ENCODE measurements at regions not wholly inside any gene's neighbourhood (a gene's known extent, or its start where the extent isn't known, plus 50 kb on each side); places are given as distances from the start of the nearest gene placed in this dataset.

DNA sequence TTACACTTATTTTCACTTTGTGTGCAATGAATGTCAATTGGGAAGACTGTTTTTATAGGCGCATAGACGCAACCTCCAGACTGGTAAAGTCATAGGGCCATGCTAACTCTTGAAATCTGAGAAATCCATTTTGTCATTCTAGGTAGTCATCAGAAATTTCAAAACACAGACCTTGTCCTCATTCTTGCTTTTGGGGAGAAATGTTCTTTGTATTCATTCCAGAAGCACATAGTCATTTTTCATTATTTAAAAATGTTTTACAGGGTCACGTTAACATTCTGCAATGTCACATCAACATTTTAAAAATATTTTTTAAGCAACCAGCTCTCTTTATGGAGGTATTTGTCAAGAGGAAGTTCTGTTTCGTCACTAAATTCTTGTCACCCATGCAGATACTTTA, 898.4 kb downstream of the PDCD6IP start:
- DNase-seq, result no peak

DNA sequence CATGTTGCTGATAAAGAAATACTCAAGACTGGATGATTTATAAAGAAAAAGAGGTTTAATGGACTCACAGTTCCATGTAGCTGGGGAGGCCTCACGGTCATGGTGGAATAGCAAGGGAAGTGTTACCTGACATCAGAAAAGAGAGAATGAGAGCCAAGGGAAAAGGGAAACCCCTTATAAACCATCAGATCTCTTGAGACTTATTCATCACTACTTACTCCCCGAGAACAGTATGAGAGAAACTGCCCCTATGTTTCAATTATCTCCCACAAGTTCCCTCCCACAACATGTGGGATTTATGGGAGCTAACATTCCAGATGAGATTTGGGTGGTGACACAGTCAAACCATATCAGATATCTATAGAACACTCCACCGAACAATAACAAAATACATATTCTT, 904.6 kb downstream of the PDCD6IP start:
- DNase-seq, result no peak

DNA sequence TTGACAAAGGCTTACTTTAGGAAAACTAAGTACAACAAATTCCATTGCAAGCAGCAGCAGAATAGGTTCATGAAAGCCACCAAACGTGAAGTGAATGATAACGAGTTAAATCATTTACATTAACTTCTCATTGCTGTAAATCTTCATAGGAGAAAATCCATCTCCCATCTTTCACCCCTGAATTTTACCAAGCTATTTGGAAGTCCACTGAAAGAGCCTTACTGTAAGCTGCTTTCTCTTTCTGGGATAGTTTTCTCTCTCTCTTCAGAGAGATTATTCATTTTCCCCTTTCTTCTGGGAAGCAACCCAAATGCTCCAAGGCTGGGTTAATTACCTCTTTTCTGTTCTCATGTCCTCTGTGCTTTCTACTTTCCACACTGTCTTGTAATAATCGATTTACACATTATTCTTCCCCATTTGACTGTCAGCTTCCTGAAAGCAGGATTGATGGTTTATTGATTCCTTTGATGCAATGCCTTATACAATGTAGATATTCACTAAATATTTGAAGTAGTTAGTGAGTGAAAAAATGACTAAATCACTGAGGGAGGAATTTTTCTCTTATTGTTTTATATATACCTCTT, 914.3 kb upstream of the ARPP21 start:
- DNase-seq, result no peak

DNA sequence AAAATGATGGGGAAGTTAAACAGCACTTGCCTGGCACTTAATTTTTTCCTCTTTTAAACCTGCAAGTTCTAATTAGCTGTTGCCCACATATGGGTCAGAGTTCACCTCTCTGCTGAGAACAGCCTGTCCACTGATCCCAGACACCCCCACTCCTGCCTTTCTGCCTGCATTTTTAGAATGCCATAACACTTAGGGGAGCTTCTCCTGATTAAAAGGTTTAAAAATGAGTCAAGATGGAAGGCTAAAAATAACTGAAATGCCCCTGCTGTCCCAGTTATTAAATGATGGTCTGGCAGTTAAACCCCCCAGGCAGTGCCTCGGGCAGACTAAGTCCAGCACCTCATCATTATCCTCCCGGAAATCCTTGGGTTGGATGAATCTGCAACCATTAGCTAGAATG, 913.6 kb upstream of the ARPP21 start:
- DNase-seq, result peak; percentile 71

DNA sequence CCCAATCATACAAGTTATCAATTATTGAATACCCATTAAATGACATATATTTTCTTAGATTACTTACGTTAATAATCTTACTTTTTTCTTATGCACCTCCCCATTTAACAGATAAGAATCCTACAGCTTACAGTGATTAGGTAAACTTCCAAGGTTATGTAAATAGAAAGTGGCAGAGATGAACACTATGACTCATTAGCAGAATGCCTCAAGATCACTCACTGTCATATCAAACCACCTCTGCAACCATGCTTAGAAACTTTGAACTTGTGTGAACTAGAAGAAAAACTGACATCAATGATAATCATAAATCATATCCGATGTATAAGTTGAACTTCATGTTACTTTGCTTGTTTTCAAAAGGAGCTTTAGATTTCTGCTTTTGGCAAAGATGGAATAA, 911.6 kb upstream of the ARPP21 start:
- peak; percentile 81 for DNase-seq

DNA sequence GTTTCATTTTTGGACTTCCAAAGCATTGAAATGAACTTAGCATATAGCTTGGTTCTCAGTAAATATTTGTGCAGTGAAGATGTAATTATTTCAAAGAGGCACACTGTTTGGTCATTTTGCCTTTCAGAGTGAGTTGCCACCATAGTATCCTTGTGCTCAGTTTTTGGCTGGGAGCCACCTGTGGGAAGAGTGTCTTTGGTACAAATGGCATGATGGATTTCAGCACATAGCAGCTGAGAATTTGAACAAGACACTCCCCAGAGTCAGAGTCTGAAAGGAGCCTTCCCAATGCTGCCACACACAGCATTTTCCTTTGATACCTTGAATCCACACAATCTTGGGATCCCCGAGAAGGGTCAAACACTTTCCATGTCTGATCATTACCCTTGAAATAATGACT, 897.2 kb upstream of the ARPP21 start:
- DNase-seq, result no peak

DNA sequence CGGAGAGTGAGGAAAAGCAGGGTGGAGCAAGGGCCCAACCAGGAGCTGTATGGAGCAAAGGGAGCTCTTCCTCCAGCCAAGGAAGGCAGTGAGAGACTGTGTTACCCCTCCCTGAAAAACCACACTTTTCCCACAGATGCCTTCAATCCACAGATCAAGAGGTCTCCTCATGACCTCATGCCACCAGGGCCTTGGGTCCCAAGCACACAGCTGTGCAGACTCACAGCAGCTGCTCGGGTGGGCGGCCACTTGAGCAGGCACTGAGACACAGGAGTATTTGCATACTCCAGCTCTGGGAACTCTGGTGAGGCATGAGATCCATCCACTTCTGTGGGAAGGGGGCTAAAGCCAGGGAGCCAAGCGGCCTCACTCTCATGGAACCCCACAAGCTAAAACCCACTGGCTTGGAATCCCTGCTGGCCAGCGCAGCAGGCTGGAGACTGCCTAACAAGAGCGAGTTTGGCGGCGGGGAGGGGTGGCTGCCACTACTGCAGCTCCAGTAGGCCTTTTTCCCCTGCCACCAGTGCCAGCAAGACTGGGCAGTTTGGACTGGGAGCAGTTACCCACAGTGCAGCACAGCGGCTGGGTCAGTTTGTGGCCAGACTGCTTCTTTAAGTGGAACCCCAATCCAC, 880.6 kb upstream of the ARPP21 start:
- DNase-seq, result no peak

DNA sequence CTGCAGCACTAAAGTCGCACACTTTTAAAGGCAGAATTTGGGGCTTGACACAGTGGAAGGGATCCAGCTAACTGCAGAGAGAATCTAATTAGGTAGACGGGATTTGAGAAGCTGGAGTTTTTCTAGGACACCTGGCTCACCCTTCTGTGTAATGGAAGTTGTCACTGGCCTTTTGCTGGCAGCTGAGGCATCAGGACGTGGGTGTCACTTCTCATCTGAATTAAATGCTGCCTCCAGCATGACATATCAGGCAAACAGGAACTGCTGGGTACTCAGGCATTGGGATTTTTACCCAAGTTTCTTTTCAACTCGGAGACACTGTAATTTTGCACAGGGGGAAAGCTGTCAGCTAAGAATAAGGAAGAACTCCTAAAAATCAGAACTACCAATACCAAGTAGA, 861.9 kb upstream of the ARPP21 start:
- no peak for DNase-seq

DNA sequence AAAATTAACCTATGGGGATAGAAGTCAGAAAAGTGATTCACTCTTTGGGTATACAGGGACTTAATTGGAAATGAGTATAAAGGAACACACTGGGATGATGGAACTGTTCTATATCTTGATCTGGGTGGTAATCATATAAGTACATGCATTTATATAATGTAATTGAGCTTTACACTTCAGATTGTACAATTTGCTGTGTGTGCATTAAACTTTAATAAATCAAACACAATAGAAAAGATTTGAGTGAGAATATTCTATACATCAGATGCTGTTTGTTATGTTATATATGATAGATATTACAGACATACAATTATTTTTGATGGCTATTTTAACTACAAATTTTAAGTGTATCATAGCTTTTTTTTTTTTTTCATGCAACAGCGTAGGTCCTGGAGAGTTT, 860.2 kb upstream of the ARPP21 start:
- no peak for DNase-seq

DNA sequence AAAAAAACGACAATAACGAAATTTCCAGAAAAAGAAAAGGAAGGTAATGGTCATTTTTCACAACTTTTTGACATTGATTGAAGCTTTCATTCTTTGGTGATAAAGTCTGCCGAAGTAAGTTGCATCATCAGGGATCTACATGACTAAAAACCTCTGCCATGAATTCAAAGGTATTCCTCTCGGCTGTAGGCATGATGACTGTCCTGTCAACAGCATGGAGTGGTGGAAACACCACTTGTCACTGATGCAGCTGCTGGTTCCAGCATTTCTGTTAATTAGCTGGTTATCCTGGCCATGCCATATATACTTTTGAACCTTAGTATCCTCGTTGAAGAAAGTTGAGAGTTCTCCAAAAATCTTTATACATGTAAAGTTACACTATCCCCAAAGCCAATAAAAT, 859.0 kb upstream of the ARPP21 start:
- no peak for DNase-seq

DNA sequence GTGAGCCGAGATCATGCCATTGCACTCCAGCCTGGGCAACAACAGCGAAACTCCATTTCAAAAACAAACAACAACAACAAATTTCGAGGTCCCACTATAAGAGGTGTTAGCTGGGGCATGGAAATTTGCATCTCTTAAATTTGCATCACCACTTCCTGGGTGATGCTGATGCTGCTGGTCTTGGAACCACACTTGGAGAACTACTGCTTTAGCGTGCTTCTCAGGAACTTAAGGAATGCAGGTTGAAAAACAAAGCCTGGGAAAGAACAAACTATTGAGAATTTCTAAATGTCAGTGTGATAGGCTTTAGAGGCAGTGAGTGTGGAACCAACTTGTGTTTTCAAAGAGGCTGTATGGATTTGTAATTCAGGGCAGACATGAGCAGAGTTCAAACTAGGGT, 858.4 kb upstream of the ARPP21 start:
- DNase-seq, result peak; percentile 43

DNA sequence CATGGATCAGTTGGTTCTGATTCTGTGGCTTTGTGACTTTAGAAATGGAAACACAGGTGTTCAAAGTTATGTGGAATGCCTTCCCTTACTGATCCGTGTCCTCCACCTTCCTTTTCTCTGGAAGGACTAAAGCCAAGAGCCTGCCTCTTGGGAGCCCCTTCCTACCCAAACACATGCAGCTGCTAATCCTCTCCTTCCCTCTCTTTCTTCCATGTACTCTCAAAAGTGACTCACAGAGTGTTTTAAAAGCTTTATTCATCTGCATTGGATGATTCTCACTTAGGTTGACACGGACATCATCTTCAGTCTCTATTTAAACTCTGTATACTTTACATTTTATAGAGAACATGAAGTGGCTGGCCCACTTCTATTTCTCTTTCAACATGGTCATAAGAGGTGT, 856.5 kb upstream of the ARPP21 start:
- no peak for DNase-seq

DNA sequence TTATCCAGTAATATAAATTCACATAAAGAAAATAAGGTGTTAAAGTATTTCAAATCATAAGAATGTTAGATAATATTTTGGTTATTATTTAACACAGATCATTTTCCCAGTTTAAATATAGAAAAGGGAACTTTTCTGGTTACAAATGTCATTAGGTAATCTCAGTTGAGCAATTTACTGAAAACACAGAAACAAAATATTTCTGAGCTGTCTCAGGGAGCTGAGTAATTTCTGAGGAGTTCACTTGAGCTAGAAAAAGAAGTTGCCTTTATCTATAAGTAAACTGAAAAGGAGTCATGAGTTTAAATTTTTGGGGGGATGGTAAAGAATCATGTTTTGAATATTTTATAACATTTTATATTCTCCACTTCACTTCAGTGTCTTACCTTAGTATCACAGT, 855.4 kb upstream of the ARPP21 start:
- DNase-seq, result no peak

DNA sequence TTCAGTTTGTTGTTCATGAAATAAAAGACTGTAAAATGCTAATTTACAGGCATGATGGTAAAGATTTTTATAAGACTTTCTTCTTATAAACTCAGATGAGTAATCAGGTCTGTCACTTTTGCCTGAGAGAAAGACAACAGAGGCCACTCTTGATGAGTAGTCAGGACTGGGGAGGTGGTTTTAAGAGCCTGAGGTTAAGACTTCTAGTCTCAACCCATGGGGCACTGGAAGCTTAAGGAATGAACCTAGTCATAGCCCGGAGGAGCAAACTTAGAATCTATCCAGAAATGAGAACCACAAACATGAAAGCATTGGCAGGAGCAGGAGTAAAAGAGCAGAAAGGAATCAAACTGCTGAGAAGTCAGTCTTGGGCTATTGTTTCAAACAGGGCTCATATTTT, 846.3 kb upstream of the ARPP21 start:
- DNase-seq, result no peak

DNA sequence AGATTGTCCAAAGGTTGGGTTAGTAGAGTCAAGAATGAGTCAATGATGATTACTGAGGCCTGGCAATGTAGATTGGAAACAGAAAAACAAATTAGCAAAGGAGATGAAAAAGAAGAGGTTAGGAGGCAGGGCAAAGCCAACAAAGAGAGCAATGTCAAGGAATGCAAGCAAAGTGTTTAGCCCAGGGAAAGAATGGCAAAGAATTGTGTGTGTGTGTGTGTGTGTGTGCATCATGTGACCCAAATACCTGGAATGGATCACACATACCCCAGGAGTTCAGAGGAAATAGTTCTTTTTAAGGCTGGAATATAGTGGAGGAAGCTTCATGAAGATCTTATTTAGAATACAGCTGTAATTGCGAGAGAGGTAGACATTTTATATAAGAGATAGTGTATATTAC, 831.7 kb upstream of the ARPP21 start:
- DNase-seq, result no peak

DNA sequence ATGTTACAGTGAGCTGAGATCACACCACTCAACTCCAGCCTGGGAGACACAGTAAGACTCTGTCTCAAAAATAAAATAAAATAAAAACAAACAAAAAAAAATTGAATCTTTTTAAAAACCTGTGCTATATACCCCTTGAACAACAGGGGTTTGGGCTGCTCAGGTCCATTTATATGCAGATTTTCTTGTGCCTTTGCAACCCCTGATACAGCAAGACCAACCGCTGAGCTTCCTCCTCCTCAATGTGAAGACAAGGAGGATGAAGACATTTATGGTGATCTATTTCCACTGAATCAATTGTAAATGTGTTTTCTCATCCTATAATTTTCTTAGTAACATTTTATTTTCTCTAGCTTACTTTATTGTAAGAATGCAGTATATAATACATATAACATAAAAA, 831.0 kb upstream of the ARPP21 start:
- DNase-seq, result no peak

DNA sequence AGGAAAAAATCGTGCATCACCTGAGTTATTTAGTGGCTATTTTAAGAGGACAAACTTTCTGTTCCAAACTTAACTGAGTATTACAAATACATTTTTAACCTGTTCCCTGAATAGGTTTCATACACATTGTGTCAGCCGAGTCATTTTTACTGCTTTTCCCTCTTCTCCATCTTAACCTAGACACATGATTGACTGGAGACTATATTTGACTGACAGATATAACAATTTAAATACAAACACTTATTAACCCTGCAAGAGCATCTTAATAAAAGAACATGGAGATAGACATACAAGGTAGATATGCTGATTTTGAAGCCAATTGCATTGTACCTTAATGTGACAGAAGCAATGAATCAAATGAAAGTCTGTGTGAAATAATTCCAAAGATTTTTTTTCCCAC, 810.5 kb upstream of the ARPP21 start:
- DNase-seq, result no peak

DNA sequence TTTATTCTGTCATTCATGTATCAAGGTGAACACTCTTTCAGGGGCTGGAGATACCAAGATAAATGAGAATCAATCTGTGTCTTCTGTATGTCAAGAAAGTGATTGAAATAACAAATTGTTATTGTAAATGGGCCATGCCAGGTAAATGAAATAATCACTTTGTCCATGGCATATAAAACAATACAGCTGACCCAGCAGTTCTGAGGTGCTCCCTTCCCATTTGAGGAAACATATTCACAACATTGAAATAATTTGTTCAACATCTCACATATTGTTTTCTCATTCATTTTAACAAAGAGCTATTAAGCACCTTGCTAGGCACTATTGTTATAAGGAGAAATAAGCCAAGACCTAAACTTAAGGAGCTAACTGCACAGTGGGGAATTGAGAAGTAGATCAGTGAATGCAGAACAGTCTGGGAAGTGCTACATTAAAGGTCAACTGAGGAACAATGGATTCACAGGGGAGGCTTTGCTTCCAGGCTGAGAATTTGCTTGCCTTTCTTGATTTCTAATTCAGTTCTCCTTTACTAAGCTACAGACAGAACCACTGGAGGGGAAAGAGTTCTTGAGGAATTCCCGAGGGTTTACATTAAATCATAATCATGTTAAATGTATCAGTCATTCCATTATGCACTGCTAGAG, 806.3 kb upstream of the ARPP21 start:
- no peak for DNase-seq

DNA sequence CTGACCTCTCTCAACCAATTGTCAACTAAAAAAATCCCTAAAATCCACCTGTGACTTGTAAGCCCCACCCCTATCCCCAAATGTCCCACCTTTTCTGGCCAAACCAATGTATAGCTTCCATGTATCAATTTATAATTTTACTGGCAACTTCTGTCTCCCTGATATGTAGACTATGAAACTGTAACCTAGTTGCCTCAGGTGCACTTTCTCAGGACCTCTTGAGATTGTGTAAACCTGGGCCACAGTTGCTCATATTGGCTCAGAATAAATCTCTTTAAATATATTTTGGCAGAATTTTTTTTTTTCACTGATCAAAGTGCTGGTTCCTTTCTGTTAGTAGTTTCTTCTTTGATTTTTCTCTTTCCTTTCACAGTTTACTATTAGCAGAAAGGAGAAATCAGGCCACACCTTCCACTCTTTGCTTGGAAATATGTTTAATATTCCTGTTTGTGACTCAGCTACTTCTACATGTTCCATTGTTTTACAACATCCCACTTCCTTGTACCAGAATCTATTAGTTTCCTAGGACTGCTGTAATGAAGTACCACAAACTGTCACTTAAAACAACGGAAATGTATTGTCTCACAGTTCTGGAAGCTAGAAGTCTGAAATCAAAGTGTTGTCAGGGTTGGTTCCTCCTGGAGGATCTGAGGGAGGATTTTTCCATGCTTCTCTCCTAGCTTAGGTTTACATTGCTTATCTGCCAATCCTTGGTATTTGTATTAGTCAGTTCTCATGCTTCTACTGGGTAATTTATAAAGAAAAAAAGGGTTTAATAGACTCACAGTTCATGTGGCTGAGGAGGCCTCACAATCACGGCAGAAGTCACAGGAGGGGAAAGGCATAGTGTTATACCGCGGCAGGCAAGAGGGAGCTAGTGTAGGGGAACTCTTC, 801.2 kb upstream of the ARPP21 start:
- DNase-seq, result peak; percentile 51

DNA sequence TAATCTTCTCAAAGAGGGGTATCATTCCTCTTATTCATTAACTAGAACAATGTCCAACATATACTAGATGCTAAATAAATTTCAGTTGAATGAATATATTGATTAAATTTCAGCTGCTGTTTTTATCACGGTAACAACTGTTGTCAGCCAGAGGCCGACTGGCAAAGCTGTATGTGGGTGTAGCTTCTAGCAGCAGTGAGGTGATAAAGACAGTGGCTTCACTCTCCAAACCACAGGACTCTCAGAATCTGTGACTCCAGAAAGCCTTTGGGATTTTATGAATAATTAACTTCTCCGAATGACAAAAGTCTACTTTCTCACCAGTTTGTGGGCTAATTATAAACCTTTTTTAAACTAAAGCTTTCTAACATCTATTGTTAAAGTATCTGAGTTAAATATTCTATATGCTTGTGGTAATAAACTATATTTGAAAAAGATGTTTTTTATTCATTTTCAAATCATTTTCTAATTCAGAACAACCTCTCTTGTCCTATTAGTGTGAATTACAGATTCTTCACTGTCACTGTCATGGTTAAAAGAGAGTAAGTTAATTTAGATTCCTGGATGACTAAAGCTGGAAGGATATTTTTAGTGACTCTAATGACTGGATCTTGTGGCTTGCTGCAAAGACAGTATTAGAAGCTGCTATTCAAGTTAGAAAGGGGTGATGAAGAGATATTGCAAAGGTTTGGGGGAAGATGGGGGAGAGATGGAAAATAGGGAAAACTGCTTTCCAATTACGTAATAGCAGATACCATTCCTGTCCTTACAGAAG, 796.4 kb upstream of the ARPP21 start:
- no peak for DNase-seq

DNA sequence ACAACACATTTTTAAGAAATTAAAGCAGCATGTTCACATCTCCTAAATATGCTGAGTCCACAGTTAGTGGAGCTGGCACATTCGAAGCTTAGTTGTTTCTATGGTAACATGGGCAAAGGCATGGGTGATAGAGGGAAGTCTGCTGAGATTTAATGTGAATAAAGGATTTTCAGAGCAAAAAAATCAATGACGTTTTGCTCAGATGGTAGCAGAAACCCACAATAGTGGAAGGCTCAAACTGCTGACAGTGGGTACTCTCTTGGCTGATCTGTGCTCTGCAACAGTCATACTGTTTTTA, 795.1 kb upstream of the ARPP21 start:
- no peak for DNase-seq

DNA sequence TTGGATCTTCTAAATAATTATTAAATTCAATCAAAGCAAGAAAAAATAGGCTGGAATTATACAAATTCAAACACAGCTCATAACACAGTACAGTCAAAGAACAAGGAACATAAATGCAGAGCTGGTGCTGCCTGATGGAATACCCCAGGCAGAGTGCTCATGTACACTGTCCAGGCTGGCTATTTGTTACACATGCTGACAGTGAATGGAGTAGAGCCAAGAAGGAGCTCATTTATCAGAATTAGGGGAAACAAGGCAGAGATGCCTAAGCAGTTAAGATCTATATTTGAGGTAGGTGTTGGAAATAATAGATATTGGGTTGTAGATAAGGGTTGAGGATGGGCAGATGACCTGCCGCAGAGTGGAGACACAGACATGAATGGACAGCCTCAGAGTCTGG, 788.2 kb upstream of the ARPP21 start:
- DNase-seq, result no peak

DNA sequence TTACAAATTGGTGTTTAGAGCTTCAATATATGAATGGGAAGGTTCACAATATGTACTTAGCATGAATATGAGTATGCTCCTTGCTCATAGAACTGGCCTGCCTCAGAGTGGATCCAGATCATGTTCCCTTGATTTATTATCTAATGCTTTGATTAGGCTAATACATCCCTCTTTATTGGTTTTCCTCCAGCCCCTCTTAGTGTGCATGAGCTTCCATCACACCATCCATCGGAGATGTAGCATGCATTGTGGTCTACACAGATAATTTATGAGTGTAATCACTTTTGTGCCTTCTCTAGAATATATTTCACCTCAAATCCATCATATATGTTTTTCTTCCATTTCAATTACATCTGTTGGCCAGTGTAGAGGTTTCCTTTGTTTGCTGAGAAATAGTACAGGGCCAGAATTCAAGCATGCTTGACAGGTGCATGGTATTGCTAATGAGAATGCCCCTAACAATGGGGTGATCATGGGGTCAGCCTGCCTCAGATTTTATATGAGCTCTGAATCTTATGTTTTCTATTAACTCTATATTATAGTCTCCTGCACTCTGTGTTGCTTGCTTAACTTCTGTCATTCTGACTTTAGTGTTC, 786.4 kb upstream of the ARPP21 start:
- DNase-seq, result no peak

All from kidney glomerular epithelial cell (primary cell).